HG02981 (cell line): ENCODE measurements at regions not wholly inside any gene's neighbourhood (a gene's known extent, or its start where the extent isn't known, plus 50 kb on each side); places are given as distances from the start of the nearest gene placed in this dataset.
"Not testable (repeated sequence)": the region's sequence is repeated elsewhere in the genome, so short reads cannot be mapped to it uniquely, and the experiment has no call there.

Source experiments
- ATAC-seq: cut with Tn5 transposase; IDR thresholded peaks from one replicate; pipeline ENCODE4 v1.9.1; 2021; ENCODE audit warnings: mild to moderate bottlenecking, moderate library complexity; ENCODE audit not compliant: unreplicated experiment

DNA sequence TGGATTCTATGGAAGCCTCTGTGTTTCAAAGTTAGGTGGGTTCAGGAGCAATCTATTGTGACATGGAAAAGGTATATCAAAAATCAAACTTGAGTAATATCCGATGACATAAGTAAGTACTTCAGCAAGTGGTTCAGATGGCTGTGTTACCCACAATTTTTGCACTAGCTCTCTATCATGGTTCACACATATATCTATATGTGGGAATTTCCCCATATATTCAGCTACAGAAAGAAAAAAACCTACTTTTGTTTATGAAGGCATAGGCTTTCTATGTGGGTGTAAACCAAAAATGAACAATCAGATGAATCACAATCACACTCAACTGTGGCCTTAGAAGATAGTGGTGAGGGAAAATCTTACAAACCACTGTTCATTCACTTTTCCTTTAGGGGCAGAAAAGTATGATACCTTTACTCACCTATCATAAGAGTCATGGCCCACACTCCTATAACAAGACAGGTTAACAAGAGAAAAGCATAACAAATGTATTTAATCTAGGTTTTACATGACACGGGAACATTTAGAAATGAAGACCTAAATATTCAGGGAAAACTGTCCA is 449.6 kb upstream of the HTR1E start:
- no peak for ATAC-seq

DNA sequence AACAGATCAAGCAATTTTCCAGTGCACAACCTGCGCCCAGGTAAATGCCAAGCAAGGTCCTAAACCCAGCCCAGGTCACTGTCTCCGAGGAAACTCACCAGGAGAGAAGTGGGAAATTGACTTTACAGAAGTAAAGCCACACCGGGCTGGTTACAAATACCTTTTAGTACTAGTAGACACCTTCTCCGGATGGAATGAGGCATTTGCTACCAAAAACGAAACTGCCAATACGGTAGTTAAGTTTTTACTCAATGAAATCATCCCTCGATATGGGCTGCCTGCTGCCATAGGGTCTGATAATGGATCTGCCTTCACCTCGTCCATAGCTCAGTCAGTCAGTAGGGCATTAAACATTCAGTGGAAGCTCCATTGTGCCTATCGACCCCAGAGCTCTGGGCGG is 459.0 kb upstream of the HTR1E start:
- ATAC-seq, result not testable (repeated sequence)

DNA sequence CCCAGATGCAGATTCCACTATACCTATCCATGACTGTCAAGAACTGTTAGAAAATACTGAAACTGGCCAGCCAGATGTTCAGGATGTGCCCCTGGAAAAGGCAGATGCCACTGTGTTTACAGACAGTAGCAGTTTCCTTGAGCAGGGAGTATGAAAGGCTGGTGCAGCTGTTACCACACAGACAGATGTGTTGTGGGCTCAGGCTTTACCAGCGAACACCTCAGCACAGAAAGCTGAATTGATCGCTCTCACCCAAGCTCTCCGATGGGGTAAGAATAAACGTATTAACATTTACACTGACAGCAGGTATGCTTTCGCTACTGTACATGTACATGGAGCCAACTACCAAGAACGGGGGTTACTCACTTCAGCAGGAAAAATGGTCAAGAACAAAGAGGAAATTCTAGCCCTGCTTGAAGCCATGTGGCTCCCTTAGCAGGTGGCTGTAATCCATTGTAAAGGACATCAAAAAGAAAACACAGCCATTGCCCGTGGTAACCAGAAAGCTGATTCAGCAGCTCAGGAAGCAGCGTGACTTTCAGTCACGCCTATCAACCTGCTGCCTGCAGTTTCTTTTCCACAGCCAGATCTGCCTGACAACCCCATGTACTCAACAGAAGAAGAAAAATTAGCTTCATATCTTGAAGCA is 459.7 kb upstream of the HTR1E start:
- ATAC-seq, result no peak

DNA sequence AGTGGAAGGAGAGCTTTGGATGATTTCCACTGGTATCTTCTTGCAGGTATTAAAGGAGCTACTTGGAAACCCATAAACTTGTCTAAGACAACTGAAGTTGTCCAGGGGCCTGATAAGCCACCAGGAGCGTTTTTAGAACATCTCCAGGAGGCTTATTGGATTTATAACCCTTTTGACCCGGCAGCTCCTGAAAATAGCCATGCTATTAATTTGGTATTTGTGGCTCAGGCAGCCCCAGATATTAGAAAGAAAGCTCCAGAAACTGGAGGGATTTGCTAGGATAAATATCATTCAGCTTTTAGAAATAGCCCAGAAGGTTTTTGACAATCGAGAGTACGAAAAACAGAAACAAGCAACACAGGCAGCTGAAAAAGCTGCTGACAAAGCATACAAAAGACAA is 461.0 kb upstream of the HTR1E start:
- ATAC-seq, result no peak

DNA sequence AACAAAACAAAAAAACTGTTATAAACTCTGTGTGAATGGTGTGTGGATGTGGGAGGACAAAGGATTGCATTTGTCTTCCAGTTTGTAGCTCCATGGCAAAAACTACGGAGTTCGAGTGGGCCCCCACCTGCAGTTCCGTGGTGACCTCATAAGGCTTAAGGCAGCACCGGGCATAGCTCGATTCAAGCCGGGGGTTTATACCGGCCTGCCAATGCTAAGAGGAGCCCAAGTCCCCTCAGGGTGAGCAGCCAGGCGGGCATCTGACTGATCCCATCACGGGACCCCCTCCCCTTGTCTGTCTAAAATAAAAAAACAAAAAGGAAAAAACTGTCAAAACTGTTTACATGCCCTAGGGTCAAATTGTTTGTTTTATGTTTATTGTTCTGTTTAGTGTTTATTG is 463.2 kb upstream of the HTR1E start:
- ATAC-seq, result no peak

GRCh38 chr6:86471791-86472190 is 465.5 kb upstream of the HTR1E start:
- no peak for ATAC-seq

- no peak for ATAC-seq
Measured at GRCh38 chr6:86459978-86460377, 477.4 kb upstream of the HTR1E start.

- ATAC-seq, result no peak
Measured at GRCh38 chr6:86456821-86457220, 480.5 kb upstream of the HTR1E start.

DNA sequence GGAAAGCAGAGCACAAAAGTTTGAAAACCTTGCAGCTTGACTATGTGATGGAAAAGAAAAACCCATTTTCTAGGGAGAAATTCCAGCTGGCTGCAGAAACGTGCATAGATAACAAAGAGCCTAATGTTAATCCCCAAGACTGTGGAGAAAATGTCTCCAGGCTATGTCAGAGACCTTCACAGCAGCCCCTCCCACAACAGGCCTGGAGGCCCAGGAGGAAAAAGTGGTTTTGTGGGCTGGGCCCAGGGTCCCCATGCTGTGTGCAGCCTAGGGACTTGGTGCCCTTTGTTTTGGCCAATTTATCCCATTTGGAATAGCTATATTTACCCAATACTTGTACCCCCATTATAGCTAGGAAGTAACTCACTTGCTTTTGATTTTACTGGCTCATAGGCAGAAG is 484.1 kb upstream of the HTR1E start:
- ATAC-seq, result no peak

DNA sequence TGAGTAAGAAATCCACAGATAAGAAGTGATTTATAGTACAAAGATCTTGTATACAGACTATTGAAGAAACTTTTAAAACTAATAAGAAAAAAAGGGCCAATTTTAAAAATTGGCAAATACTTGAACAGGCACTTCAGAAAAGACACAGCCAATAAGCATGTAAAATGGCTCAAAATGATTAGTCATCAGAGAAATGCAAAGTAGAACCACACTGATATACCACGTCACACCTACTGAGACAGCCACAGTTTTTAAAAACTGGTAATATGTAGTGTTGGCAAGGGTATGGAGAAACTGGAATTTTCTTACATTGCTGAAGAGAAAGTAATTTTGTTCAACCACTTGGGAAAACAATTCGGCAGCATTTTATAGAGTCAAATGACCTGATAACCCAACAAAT is 488.9 kb upstream of the HTR1E start:
- ATAC-seq, result no peak

GRCh38 chr6:86440608-86441007 is 496.7 kb upstream of the HTR1E start:
- ATAC-seq, result no peak

DNA sequence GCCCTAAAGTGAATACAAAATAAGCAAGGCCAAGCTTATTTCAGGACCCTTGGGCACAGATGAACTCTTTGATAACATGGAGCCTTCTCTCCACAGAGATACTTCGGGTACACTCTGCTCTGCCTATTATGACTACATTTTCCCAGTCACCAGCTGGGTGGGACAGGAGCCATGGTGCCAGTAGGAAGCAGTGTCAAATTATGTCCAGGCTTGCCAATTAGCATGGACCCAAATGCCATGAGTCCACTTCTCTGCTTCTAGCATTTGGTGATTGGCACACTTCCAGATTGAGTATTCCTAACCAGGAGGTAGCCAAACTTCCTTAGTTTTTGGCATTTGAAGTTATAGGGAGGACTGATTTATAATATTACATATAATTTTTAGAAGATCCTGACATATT is 513.8 kb upstream of the HTR1E start:
- no peak for ATAC-seq

DNA sequence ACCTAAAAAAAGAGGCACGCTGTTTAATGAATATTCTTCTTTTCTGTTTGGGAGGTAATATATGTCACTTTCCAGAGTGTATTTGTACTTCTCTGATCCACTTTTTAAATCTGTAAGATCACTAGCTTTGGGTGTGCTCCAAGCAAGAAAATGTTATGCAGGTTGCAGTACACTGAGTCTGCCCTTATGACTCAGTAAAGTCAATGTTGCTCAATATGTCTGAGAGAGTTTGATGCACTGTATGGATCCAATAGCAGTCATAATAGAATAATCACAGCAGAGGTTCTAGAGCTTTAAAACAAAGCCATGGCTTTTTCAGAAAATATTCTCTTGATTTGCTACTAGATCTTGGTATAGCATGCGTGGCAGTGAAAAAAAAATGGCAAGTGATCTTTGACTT is 525.3 kb upstream of the HTR1E start:
- no peak for ATAC-seq

GRCh38 chr6:86407128-86407527 is 530.2 kb upstream of the HTR1E start:
- no peak for ATAC-seq

GRCh38 chr6:86392850-86393249 is 544.5 kb upstream of the HTR1E start:
- not testable (repeated sequence) for ATAC-seq

GRCh38 chr6:86380571-86381125 is 556.7 kb upstream of the HTR1E start:
- ATAC-seq, result no peak

GRCh38 chr6:86357877-86358276 is 579.5 kb upstream of the HTR1E start:
- ATAC-seq, result no peak

- ATAC-seq, result no peak
Measured at GRCh38 chr6:86355271-86355670, 582.1 kb upstream of the HTR1E start.

GRCh38 chr6:86331919-86332318 is 605.4 kb upstream of the HTR1E start:
- ATAC-seq, result no peak

- no peak for ATAC-seq
Measured at GRCh38 chr6:86331265-86331840, 606.0 kb upstream of the HTR1E start.

GRCh38 chr6:86306210-86306609 is 631.1 kb upstream of the HTR1E start:
- ATAC-seq, result no peak

- no peak for ATAC-seq
Measured at GRCh38 chr6:86285876-86286275, 643.2 kb upstream of the SYNCRIP start.
